PC-9 (cell line): ENCODE measurements at regions not wholly inside any gene's neighbourhood (a gene's known extent, or its start where the extent isn't known, plus 50 kb on each side); places are given as distances from the start of the nearest gene placed in this dataset.

ENCODE experiments used
- BruUV-seq: library from RNA; stranded (reverse); fragments of 400-500 nt; replicated peaks from 2 replicates; lab custom pipeline; 2021; lab: Mats Ljungman, UMichigan
- CTCF ChIA-PET: fragments of 300-600 bp; sonication (Branson Sonifier 250); formaldehyde crosslinking; loops from one replicate; lab custom pipeline; 2022; ENCODE audit warnings: antibody characterized with exemption; lab: Charles Lee
- POLR2A ChIA-PET: fragments of 300-600 bp; sonication (Branson Sonifier 250); formaldehyde crosslinking; loops from one replicate; lab custom pipeline; 2022; ENCODE audit warnings: antibody characterized with exemption; ENCODE audit not compliant: unreplicated experiment; lab: Charles Lee
- DNase-seq, 2 experiments: peaks; one replicate each; pipeline versions ENCODE4 v3.0.0 to v3.0.0-alpha.2; 2015 to 2022; ENCODE audit warnings: mixed read lengths in 1 of 2
- H2AFZ ChIP-seq: fragments of 200-600 bp; sonication (generic); 2 replicates; pipeline ENCODE4 v1.8.1; 2017; ENCODE audit warnings: antibody characterized with exemption
- H3F3A ChIP-seq: fragments of 200-600 bp; sonication (generic); 2 replicates; pipeline ENCODE4 v1.8.1; 2017; ENCODE audit warnings: antibody characterized with exemption, mild to moderate bottlenecking, low read depth; ENCODE audit not compliant: insufficient read depth
- H3K27ac ChIP-seq: fragments of 200-600 bp; sonication (generic); 2 replicates; pipeline ENCODE4 v1.6.1; 2016; ENCODE audit warnings: mixed run types
- H3K27me3 ChIP-seq: fragments of 200-600 bp; sonication (generic); 2 replicates; pipeline ENCODE4 v1.6.1; 2016; ENCODE audit warnings: low read depth, mixed run types; ENCODE audit not compliant: insufficient read depth
- H3K36me3 ChIP-seq: fragments of 200-600 bp; sonication (generic); 2 replicates; pipeline ENCODE4 v1.6.1; 2016; ENCODE audit warnings: low read depth, mixed run types
- H3K4me1 ChIP-seq: fragments of 200-600 bp; sonication (generic); replicated peaks from 2 replicates; pipeline ENCODE4 v1.6.1; 2016; ENCODE audit warnings: mixed run types; ENCODE audit not compliant: insufficient read depth
- H3K4me2 ChIP-seq: fragments of 200-600 bp; sonication (generic); 2 replicates; pipeline ENCODE4 v1.6.1; 2017; ENCODE audit warnings: mixed run types
- H3K4me3 ChIP-seq: fragments of 200-600 bp; sonication (generic); 2 replicates; pipeline ENCODE4 v1.6.1; 2016; ENCODE audit warnings: mixed run types
- H3K79me2 ChIP-seq: fragments of 200-600 bp; sonication (generic); 2 replicates; pipeline ENCODE4 v1.6.1; 2017; ENCODE audit warnings: low read depth, mixed run types
- H3K9me2 ChIP-seq: fragments of 200-600 bp; sonication (generic); 2 replicates; pipeline ENCODE4 v1.8.1; 2017; ENCODE audit warnings: mild to moderate bottlenecking; ENCODE audit not compliant: insufficient read depth
- H3K9me3 ChIP-seq: fragments of 200-600 bp; sonication (generic); 2 replicates; pipeline ENCODE4 v1.8.1; 2016; ENCODE audit warnings: low read depth; ENCODE audit not compliant: insufficient read depth
- H4K20me1 ChIP-seq: fragments of 200-600 bp; sonication (generic); 2 replicates; pipeline ENCODE4 v1.8.1; 2017; ENCODE audit not compliant: insufficient read depth
- CTCF ChIP-seq: fragments of 200-600 bp; sonication (generic); conservative IDR thresholded peaks from 2 replicates; pipeline ENCODE4 v1.6.1; 2017; ENCODE audit warnings: mixed run types, antibody characterized with exemption, mild to moderate bottlenecking, moderate library complexity
- EZH2 ChIP-seq: fragments of 200-600 bp; sonication (generic); IDR thresholded peaks from 2 replicates; pipeline ENCODE4 v1.8.0; 2017; ENCODE audit warnings: antibody characterized with exemption, low read depth
- intact Hi-C: fragments of 100-400 bp; cut with micrococcal nuclease; formaldehyde crosslinking; loops from one replicate; pipeline ENCODE4 v1.10.0; 2022; ENCODE audit not compliant: unreplicated experiment

- Histone ChIP-seq H3F3A (no peaks in the 10 kb centered on the region), H3K4me3 (no peak overlapping the region), H3K27ac (no peak overlapping the region), H3K27me3 (no peaks in the 10 kb centered on the region), H3K9me3 (peaks cover 2% of the 10 kb centered on the region; the same call in 1 of the 2 replicates), H3K4me1 (no peaks in the 10 kb centered on the region), H3K79me2 (no peaks in the 10 kb centered on the region), H3K4me2 (no peak overlapping the region), H2AFZ (no peak overlapping the region), H4K20me1 (no peaks in the 10 kb centered on the region; the same call in 1 of the 2 replicates), H3K36me3 (no peaks in the 10 kb centered on the region), H3K9me2 (no peaks in the 10 kb centered on the region; the same call in 1 of the 2 replicates)
- no TSS peak for BruUV-seq
- intact Hi-C loops, result no loop called here
- CTCF ChIA-PET, result no interaction called here
- TF ChIP-seq CTCF (no peak), EZH2 (no peak)
- no peak for DNase-seq
- POLR2A ChIA-PET, result no interaction called here
Observed at GRCh38 chr14:42782754-42783153, 1176.1 kb downstream of the LRFN5 start.

GRCh38 chr14:42778984-42779383 lies 1172.3 kb downstream of the LRFN5 start:
- intact Hi-C loops, result no loop called here
- no peaks in the 10 kb centered on the region for H3K4me1 ChIP-seq
- H3K4me3 ChIP-seq, result no peak overlapping the region
- H3K79me2 ChIP-seq, result no peaks in the 10 kb centered on the region
- no peaks in the 10 kb centered on the region; the same call in 1 of the 2 replicates for H4K20me1 ChIP-seq
- TF ChIP-seq EZH2 (no peak), CTCF (no peak)
- H3K27ac ChIP-seq, result no peak overlapping the region
- H3K27me3 ChIP-seq, result no peaks in the 10 kb centered on the region
- H3K9me3 ChIP-seq, result no peaks in the 10 kb centered on the region
- no peaks in the 10 kb centered on the region; the same call in 1 of the 2 replicates for H3K9me2 ChIP-seq
- H3K4me2 ChIP-seq, result no peak overlapping the region
- H3K36me3 ChIP-seq, result no peaks in the 10 kb centered on the region
- DNase-seq, result no peak
- BruUV-seq, result no TSS peak
- CTCF ChIA-PET, result no interaction called here
- POLR2A ChIA-PET, result no interaction called here
- H3F3A ChIP-seq, result no peaks in the 10 kb centered on the region
- no peak overlapping the region for H2AFZ ChIP-seq

- no TSS peak for BruUV-seq
- CTCF ChIA-PET, result no interaction called here
- H3K27ac ChIP-seq, result no peak overlapping the region
- H3K9me2 ChIP-seq, result no peaks in the 10 kb centered on the region
- no peaks in the 10 kb centered on the region for H3K4me1 ChIP-seq
- H3K9me3 ChIP-seq, result no peaks in the 10 kb centered on the region
- no peak overlapping the region for H3K4me3 ChIP-seq
- no peak for TF ChIP-seq CTCF
- TF ChIP-seq EZH2, result no peak
- DNase-seq, result no peak
- intact Hi-C loops, result no loop called here
- no peaks in the 10 kb centered on the region for H3F3A ChIP-seq
- H3K36me3 ChIP-seq, result no peaks in the 10 kb centered on the region
- POLR2A ChIA-PET, result no interaction called here
- no peaks in the 10 kb centered on the region for H3K27me3 ChIP-seq
- H2AFZ ChIP-seq, result no peak overlapping the region
- no peaks in the 10 kb centered on the region for H4K20me1 ChIP-seq
- no peak overlapping the region for H3K4me2 ChIP-seq
- H3K79me2 ChIP-seq, result no peaks in the 10 kb centered on the region
Observed at GRCh38 chr14:42750771-42751170, 1144.1 kb downstream of the LRFN5 start.
